PC-9 (cell line): ENCODE measurements at regions not wholly inside any gene's neighbourhood (a gene's known extent, or its start where the extent isn't known, plus 50 kb on each side); places are given as distances from the start of the nearest gene placed in this dataset.

Source experiments
- CTCF ChIP-seq: fragments of 200-600 bp; sonication (generic); conservative IDR thresholded peaks from 2 replicates; pipeline ENCODE4 v1.6.1; 2017; ENCODE audit warnings: mixed run types, antibody characterized with exemption, mild to moderate bottlenecking, moderate library complexity
- EZH2 ChIP-seq: fragments of 200-600 bp; sonication (generic); IDR thresholded peaks from 2 replicates; pipeline ENCODE4 v1.8.0; 2017; ENCODE audit warnings: antibody characterized with exemption, low read depth

- no peak for TF ChIP-seq CTCF
- no peak for TF ChIP-seq EZH2
These were observed 132.6 kb downstream of the ANAPC4 start for GRCh38 chr4:25509646-25510045.
